ENCODE measurements at regions not wholly inside any gene's neighbourhood (a gene's known extent, or its start where the extent isn't known, plus 50 kb on each side); places are given as distances from the start of the nearest gene placed in this dataset.

- TF ChIP-seq CTCF (IDR thresholded peaks at IDR 0.05) (no peak), POLR2A (IDR thresholded peaks at IDR 0.05) (no peak)
Observed at GRCh38 chr4:1511441-1512041, 105.3 kb upstream of the NKX1-1 start.
